Esophagus muscularis mucosa (tissue), 4 donors: ENCODE measurements at regions not wholly inside any gene's neighbourhood (a gene's known extent, or its start where the extent isn't known, plus 50 kb on each side); places are given as distances from the start of the nearest gene placed in this dataset.

Source experiments
- EP300 ChIP-seq: sonication (generic); formaldehyde crosslinking; IDR thresholded peaks from one replicate; pipeline ENCODE4 v1.6.1; 2017; ENCODE audit warnings: antibody characterized with exemption
- POLR2A ChIP-seq: fragments of 450-650 bp; IDR thresholded peaks from one replicate; pipeline ENCODE4 v1.6.1; 2017; ENCODE audit warnings: antibody characterized with exemption, moderate library complexity, mild to moderate bottlenecking, low read depth
- TF ChIP-seq, protein P1 (sequence below), 3 experiments: fragments of 200-600 bp in 2 of 3; fragments of 450-650 bp in 1 of 3; sonication (generic) in 2 of 3; IDR thresholded peaks; one replicate each; pipeline ENCODE4 v1.5.1; 2017 to 2019; ENCODE audit warnings: antibody characterized with exemption in 3 of 3, mild to moderate bottlenecking in 2 of 3, moderate library complexity in 1 of 3

DNA sequence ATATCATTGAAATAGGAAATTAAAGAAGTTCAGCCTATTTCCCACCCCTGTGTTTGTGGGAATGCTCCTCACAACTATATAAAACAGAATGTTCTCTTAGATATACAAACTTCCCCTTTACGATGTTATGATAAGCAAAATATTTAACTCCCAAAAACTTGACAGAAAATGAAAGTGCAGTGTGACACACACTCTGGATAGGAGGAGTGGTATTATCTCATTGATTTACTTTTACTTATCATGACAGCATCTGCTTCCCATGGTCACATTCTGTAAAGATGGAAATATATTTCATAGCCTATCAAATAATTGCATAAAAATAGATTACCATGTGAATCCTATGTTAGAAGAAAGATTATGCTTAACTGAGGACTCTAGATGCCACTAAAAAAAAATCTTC is 96.6 kb upstream of the STK17B start:
- TF ChIP-seq, protein P1, sequence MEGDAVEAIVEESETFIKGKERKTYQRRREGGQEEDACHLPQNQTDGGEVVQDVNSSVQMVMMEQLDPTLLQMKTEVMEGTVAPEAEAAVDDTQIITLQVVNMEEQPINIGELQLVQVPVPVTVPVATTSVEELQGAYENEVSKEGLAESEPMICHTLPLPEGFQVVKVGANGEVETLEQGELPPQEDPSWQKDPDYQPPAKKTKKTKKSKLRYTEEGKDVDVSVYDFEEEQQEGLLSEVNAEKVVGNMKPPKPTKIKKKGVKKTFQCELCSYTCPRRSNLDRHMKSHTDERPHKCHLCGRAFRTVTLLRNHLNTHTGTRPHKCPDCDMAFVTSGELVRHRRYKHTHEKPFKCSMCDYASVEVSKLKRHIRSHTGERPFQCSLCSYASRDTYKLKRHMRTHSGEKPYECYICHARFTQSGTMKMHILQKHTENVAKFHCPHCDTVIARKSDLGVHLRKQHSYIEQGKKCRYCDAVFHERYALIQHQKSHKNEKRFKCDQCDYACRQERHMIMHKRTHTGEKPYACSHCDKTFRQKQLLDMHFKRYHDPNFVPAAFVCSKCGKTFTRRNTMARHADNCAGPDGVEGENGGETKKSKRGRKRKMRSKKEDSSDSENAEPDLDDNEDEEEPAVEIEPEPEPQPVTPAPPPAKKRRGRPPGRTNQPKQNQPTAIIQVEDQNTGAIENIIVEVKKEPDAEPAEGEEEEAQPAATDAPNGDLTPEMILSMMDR (IDR thresholded peaks at IDR 0.05), result no peak
- TF ChIP-seq POLR2A (no peak), EP300 (no peak)
